GM12872 (cell line): ENCODE measurements at regions not wholly inside any gene's neighbourhood (a gene's known extent, or its start where the extent isn't known, plus 50 kb on each side); places are given as distances from the start of the nearest gene placed in this dataset.

Source experiments
- TF ChIP-seq, protein P1 (sequence below): IDR thresholded peaks from 3 replicates; pipeline ENCODE4 v1.5.1; 2011; ENCODE audit warnings: low read depth, mild to moderate bottlenecking, low read length, moderate library complexity; ENCODE audit not compliant: insufficient read depth

DNA sequence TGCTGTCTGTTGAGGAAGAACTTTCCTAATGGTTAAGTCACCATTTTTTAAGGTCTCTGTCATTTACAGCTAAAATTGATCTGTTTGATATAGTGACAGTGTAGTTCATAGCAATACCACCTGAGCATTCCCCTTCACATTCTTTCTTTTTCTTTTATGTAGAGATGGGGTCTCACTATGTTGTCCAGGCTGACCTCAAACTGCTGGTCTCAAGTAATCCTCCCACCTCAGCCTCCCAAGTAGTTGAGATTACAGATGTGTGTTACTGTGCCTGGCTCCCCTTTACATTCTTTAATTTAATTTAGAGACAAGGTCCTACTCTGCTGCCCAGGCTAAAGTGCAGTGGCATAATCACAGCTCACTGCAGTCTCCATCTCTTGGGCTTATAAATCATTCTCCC, 72.7 kb upstream of the ACVR1 start:
- TF ChIP-seq, protein P1, sequence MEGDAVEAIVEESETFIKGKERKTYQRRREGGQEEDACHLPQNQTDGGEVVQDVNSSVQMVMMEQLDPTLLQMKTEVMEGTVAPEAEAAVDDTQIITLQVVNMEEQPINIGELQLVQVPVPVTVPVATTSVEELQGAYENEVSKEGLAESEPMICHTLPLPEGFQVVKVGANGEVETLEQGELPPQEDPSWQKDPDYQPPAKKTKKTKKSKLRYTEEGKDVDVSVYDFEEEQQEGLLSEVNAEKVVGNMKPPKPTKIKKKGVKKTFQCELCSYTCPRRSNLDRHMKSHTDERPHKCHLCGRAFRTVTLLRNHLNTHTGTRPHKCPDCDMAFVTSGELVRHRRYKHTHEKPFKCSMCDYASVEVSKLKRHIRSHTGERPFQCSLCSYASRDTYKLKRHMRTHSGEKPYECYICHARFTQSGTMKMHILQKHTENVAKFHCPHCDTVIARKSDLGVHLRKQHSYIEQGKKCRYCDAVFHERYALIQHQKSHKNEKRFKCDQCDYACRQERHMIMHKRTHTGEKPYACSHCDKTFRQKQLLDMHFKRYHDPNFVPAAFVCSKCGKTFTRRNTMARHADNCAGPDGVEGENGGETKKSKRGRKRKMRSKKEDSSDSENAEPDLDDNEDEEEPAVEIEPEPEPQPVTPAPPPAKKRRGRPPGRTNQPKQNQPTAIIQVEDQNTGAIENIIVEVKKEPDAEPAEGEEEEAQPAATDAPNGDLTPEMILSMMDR = no peak

DNA sequence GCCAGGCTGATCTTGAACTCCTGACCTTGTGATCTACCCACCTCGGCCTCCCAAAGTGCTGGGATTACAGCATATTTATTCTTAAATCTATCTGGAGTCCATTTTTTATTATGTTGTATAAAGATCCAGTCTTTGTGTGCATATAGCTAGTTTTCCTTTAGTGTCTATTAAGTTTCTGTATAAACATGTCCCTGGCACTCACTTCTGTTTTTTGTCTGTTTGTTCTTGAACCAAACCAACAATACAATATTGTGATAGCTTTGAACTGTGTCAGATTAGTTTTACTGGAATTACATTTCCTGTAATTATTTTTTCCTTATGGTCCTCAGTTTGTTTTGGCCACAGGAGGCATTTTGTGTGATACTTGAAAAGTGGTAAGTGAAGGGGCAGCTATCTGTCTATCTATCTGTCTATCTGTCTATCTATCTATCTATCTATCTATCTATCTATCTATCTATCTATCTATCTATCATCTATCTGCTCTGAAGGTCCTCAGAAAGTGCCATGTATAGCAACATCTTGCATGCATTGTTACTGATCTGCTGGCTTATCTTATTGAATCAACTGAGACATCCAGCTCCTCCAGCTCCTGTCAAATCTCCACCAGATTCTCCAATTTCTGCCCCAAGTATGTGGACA, 70.9 kb upstream of the ACVR1 start:
- TF ChIP-seq, protein P1 = no peak

DNA sequence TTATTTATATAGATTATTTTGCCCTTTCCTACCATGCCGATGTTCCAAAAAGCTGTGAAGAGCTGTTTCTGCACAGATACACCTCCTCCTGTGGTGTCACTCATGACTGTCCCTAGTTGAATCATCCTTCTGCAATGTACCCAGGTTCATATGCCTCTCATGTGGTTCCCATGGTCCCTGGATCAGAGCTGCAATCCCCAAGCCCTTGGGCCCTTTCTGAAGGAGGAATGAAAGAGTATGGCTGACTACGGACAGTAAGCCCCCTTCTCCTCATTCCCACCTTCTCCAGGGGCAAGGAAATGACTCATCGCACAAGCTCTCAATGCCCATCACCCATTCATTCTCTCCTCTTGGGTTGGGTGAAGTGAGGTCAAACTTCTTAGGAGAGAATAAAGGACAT, 63.9 kb upstream of the ACVR1 start:
- TF ChIP-seq, protein P1 = no peak

DNA sequence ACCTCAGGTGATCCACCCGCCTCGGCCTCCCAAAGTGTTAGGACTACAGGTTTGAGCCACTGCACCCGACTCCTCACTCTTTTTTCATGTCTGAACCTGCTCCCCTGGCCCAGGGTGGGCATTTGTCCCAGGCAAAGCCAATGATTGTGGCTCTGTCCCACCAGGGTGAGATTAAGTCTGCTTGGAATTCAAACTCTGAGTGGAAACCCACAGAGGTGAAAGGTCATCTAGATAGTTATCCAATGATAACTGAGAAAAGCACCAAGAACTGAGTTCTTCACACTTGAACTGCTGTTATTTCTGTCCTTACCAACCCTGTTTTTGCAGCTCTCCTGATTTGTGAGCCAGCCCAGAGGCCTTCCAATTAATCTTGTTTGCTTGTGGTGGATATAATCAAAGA, 62.4 kb upstream of the ACVR1 start:
- TF ChIP-seq, protein P1 = no peak

DNA sequence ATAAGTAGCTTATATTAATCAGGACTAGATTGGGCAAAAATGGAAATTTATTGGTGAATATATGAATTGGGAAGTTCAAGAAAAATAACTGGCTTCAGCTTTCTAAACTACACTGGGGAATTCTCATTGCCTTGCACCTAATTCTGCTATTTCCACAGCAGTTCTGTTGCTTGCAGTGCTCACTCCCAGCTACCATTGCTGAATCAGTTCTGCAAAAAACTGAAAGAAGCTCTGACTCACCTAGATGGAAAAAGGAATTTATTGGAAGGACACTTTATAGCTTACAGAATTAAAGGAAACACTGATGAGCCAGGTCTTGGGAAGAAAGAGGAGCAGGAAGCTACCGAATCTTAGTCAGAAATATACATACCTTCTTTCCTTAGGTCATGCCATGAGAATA, 60.3 kb upstream of the ACVR1 start:
- TF ChIP-seq, protein P1 = no peak

DNA sequence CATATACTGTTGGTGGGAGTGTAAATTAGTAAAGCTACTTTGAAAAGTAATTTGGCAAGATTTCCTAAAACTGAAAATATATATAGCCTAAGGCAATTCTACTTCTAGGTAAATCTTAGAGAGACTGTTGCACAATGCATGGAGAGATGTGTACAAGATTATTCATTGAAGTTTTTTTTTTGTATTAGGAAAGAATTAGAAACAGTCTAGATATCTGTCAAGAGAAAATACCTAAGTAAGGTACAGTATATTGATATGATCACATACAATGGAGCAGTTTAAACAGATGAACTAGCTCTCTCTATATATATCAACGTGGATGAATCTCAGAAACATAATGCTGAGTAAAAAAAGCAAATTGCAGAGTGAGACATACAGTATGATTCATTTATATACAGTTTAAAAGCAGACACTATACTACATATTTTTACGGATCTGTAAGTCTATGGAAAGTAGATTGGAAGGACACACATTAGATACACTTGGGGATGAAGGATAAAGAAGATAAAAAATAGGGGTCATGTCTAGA, 59.3 kb upstream of the ACVR1 start:
- TF ChIP-seq, protein P1 = no peak

DNA sequence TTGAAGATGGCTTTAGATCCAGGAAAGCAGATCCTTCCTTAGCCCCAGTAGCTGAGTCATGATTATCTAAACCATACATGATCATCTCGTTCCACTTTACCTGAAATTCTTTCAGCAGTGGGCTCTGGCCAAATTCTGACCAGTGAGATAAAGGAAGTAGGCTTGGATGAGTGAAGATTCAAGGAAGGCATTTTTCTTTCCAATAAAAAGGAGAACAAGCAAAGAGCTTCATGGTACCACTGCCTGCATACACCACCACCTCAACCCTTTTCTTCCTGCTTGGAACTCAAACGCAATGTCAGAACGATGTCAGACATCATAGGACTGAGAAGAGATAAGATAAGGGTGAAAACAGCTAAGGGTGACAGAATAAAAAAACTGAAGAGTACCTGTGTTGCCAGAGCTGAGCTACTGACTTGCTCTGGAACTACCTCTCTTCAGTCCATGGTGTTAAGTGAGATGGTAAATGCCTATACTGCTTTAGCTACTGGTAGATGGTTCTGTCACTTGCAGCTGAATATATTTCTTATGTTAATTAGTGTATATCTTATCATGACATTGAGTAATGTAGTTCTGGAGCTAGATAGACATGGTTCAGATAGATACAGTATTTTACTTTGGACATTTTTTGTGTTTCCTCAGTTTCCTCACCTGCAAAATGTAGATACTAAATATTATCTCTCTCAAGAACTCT, 58.7 kb upstream of the ACVR1 start:
- TF ChIP-seq, protein P1 = no peak
